ENCODE measurements at regions not wholly inside any gene's neighbourhood (a gene's known extent, or its start where the extent isn't known, plus 50 kb on each side); places are given as distances from the start of the nearest gene placed in this dataset.

DNA sequence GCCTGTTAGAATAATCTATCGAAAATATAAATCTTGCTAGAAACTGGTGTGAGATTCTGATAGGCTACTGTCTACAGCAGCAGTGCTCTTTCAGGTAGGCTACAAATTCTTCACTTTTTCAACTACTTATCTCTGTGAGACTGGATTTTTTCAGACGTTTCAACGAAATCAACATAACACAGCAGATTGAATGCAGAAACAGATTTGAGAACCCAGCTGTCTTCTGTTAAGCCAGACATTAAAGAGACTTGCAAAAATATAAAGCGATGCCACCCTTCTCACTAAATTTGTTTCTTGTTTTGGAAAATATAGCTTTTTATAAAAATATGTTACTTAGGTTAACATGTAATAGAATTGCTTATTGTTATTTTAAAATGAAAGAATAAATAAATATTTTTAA is 140.6 kb upstream of the PHACTR1 start:
- Histone ChIP-seq H3K27ac (ENCODE audit: low read length) (no peak overlapping the region), H3K9ac (ENCODE audit: low read length) (no peak overlapping the region), H3K36me3 (ENCODE audit: insufficient read depth, low read length) (no peaks in the 10 kb centered on the region), H3K4me3 (ENCODE audit: low read length) (no peak overlapping the region), H2AFZ (ENCODE audit: low read depth, low read length) (no peak overlapping the region), H3F3A (ENCODE audit: insufficient read depth, low read length, poor library complexity, severe bottlenecking) (no peaks in the 10 kb centered on the region), H3K9me3 (ENCODE audit: low read length) (no peaks in the 10 kb centered on the region), H4K20me1 (ENCODE audit: insufficient read depth) (no peaks in the 10 kb centered on the region), H3K9me2 (ENCODE audit: insufficient read depth, low read length) (no peaks in the 10 kb centered on the region), H3K27me3 (ENCODE audit: insufficient read depth, low read depth, low read length) (no peaks in the 10 kb centered on the region), H3K79me2 (replicated peaks; ENCODE audit: insufficient read depth, low read length) (no peaks in the 10 kb centered on the region), H3K4me2 (ENCODE audit: low read length) (no peak overlapping the region)
- TF ChIP-seq EZH2 (IDR thresholded peaks at IDR 0.05; ENCODE audit: borderline replicate concordance, insufficient read depth, low read length, poor library complexity, severe bottlenecking) (no peak), EP300 (conservative IDR thresholded peaks at IDR 0.05; ENCODE audit: poor library complexity, severe bottlenecking) (no peak), SMC3 (conservative IDR thresholded peaks at IDR 0.05; ENCODE audit: poor library complexity) (no peak), RAD21 (conservative IDR thresholded peaks at IDR 0.05) (no peak), MXI1 (conservative IDR thresholded peaks at IDR 0.05; ENCODE audit: poor library complexity, severe bottlenecking) (no peak), TAF1 (IDR thresholded peaks at IDR 0.05; ENCODE audit: low read depth) (no peak), POLR2AphosphoS5 (IDR thresholded peaks at IDR 0.05) (no peak)
- TF ChIP-seq, protein P1, sequence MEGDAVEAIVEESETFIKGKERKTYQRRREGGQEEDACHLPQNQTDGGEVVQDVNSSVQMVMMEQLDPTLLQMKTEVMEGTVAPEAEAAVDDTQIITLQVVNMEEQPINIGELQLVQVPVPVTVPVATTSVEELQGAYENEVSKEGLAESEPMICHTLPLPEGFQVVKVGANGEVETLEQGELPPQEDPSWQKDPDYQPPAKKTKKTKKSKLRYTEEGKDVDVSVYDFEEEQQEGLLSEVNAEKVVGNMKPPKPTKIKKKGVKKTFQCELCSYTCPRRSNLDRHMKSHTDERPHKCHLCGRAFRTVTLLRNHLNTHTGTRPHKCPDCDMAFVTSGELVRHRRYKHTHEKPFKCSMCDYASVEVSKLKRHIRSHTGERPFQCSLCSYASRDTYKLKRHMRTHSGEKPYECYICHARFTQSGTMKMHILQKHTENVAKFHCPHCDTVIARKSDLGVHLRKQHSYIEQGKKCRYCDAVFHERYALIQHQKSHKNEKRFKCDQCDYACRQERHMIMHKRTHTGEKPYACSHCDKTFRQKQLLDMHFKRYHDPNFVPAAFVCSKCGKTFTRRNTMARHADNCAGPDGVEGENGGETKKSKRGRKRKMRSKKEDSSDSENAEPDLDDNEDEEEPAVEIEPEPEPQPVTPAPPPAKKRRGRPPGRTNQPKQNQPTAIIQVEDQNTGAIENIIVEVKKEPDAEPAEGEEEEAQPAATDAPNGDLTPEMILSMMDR (IDR thresholded peaks at IDR 0.05; ENCODE audit: poor library complexity, severe bottlenecking), result no peak
- TF ChIP-seq, protein P2, sequence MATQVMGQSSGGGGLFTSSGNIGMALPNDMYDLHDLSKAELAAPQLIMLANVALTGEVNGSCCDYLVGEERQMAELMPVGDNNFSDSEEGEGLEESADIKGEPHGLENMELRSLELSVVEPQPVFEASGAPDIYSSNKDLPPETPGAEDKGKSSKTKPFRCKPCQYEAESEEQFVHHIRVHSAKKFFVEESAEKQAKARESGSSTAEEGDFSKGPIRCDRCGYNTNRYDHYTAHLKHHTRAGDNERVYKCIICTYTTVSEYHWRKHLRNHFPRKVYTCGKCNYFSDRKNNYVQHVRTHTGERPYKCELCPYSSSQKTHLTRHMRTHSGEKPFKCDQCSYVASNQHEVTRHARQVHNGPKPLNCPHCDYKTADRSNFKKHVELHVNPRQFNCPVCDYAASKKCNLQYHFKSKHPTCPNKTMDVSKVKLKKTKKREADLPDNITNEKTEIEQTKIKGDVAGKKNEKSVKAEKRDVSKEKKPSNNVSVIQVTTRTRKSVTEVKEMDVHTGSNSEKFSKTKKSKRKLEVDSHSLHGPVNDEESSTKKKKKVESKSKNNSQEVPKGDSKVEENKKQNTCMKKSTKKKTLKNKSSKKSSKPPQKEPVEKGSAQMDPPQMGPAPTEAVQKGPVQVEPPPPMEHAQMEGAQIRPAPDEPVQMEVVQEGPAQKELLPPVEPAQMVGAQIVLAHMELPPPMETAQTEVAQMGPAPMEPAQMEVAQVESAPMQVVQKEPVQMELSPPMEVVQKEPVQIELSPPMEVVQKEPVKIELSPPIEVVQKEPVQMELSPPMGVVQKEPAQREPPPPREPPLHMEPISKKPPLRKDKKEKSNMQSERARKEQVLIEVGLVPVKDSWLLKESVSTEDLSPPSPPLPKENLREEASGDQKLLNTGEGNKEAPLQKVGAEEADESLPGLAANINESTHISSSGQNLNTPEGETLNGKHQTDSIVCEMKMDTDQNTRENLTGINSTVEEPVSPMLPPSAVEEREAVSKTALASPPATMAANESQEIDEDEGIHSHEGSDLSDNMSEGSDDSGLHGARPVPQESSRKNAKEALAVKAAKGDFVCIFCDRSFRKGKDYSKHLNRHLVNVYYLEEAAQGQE (IDR thresholded peaks at IDR 0.05; ENCODE audit: borderline replicate concordance), result no peak

GRCh38 chr6:12576389-12576788 is 140.2 kb upstream of the PHACTR1 start:
- Histone ChIP-seq H3K79me2 (replicated peaks; ENCODE audit: insufficient read depth, low read length) (no peaks in the 10 kb centered on the region), H4K20me1 (ENCODE audit: insufficient read depth) (no peaks in the 10 kb centered on the region), H3K27me3 (ENCODE audit: insufficient read depth, low read depth, low read length) (no peaks in the 10 kb centered on the region), H3K36me3 (ENCODE audit: insufficient read depth, low read length) (no peaks in the 10 kb centered on the region), H3F3A (ENCODE audit: insufficient read depth, low read length, poor library complexity, severe bottlenecking) (no peaks in the 10 kb centered on the region), H2AFZ (ENCODE audit: low read depth, low read length) (no peak overlapping the region), H3K4me2 (ENCODE audit: low read length) (no peak overlapping the region), H3K4me3 (ENCODE audit: low read length) (no peak overlapping the region), H3K27ac (ENCODE audit: low read length) (no peak overlapping the region), H3K9me2 (ENCODE audit: insufficient read depth, low read length) (no peaks in the 10 kb centered on the region), H3K9ac (ENCODE audit: low read length) (no peak overlapping the region), H3K9me3 (ENCODE audit: low read length) (no peaks in the 10 kb centered on the region)
- TF ChIP-seq POLR2AphosphoS5 (IDR thresholded peaks at IDR 0.05) (no peak), RAD21 (conservative IDR thresholded peaks at IDR 0.05) (no peak), EP300 (conservative IDR thresholded peaks at IDR 0.05; ENCODE audit: poor library complexity, severe bottlenecking) (no peak), TAF1 (IDR thresholded peaks at IDR 0.05; ENCODE audit: low read depth) (no peak), EZH2 (IDR thresholded peaks at IDR 0.05; ENCODE audit: borderline replicate concordance, insufficient read depth, low read length, poor library complexity, severe bottlenecking) (no peak), MXI1 (conservative IDR thresholded peaks at IDR 0.05; ENCODE audit: poor library complexity, severe bottlenecking) (no peak), SMC3 (conservative IDR thresholded peaks at IDR 0.05; ENCODE audit: poor library complexity) (no peak)
- TF ChIP-seq, protein P2 (IDR thresholded peaks at IDR 0.05; ENCODE audit: borderline replicate concordance), result no peak
- TF ChIP-seq, protein P1 (IDR thresholded peaks at IDR 0.05; ENCODE audit: poor library complexity, severe bottlenecking), result no peak
